HG03442 (cell line): ENCODE measurements at regions not wholly inside any gene's neighbourhood (a gene's known extent, or its start where the extent isn't known, plus 50 kb on each side); places are given as distances from the start of the nearest gene placed in this dataset.
"Not testable (repeated sequence)": the region's sequence is repeated elsewhere in the genome, so short reads cannot be mapped to it uniquely, and the experiment has no call there.

Source experiments
- ATAC-seq: cut with Tn5 transposase; IDR thresholded peaks from one replicate; pipeline ENCODE4 v1.9.1; 2021; ENCODE audit warnings: mild to moderate bottlenecking, moderate library complexity; ENCODE audit not compliant: unreplicated experiment

GRCh38 chr9:19660019-19660418, 128.8 kb downstream of the SLC24A2 start:
- ATAC-seq = no peak

GRCh38 chr9:19656704-19657103, 132.1 kb downstream of the SLC24A2 start:
- no peak for ATAC-seq

- no peak for ATAC-seq
Observed at GRCh38 chr9:19651681-19652080, 137.2 kb downstream of the SLC24A2 start.

- no peak for ATAC-seq
Observed at GRCh38 chr9:19650312-19650711, 138.5 kb downstream of the SLC24A2 start.

GRCh38 chr9:19649336-19650041, 139.3 kb downstream of the SLC24A2 start:
- no peak for ATAC-seq

- no peak for ATAC-seq
Observed at GRCh38 chr9:19648672-19649071, 140.2 kb downstream of the SLC24A2 start.

DNA sequence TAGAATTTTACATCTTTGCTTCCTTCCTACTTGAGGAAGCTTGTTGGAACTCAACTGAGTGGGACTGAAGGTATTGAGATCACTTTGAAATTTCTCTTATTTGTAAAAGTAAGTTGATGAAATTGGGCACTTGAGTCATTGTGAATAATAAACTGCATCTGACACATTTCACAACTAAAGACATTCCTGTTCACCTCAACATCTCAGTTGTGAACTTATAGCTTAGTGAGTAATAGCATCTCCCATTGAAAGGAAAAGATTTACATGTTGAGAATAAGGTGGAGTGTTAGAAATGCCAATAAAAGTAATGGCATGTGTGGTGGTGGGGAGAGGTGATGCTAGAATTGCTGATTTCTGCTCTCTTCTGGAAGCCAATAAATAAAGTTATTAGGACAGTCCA, 145.0 kb downstream of the SLC24A2 start:
- ATAC-seq = no peak

DNA sequence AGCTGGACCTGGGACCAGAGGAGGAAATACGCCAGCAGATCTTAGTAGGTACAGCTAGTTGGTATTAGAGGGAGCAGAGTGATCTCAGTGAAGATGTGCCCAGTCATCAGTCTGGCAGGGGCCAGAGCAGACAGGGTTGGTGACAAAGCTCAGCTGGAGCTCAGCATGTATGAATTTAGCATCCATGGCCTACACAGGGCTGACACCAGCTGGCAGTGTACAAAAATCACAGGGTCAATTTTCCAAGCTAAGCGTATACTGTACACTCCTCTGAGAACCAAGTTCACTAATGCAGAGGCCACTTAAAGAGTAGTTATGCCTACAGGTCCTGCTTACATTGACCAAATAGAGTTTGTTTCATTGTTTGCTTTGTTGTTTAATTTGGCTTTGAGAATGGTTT, 146.6 kb downstream of the SLC24A2 start:
- ATAC-seq = no peak

DNA sequence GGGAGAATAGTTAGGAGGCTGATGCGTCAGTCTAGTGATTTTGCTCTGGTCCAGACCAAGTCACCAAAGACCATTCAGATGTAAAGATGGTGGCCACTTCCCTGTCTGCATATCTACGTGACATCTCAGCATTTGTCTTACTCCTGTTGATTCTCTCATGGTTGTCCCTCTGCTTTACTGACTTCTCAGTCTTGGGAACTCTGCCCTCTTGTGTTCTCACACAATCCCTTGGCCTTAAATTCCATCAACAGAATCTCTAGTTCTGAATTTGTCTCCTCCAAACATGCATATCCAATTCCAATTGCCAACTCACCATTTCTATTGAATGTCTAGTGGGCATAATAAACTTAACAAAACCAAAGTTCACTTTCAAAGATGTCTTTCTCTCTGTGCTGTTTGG, 147.8 kb downstream of the SLC24A2 start:
- ATAC-seq = no peak

DNA sequence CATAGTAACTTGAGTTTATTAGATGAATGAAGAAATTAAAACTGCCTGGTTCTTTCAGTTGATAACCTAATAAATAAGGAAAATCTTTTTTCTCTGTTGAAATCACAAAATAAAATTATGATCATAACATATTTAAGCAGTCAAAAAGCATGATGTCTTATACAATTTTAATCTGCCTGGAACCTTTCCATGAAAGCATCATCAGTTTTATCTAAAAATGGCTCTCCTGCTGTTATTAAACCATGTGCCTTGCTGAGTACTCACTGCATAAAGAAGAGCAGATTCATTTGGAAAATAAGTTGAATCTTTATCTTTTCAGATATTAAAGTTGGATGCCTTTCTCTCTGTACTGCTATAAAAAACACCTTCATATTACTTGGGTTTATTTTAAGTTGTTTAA, 148.8 kb downstream of the SLC24A2 start:
- no peak for ATAC-seq

DNA sequence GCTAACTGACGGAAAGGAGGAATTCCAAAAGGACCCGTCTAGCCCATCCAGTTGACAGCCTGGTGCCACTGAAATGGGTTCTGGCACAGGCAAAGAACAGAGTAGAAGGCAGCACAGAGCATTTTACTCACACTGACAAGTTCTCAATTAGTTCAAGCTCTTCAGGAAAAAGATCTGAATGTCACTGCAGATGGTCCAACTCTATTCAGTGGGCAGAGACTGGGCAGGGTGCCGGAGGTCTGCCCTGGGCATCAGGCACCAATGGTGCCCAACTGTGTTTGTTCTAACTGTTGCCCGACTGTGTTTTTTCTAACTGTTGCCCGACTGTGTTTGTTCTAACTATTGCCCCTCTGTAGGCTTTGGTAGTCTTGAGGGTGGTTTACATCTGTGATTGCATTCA, 151.8 kb downstream of the SLC24A2 start:
- no peak for ATAC-seq

- ATAC-seq = no peak
Observed at GRCh38 chr9:19634881-19635280, 154.0 kb downstream of the SLC24A2 start.

GRCh38 chr9:19631181-19631580, 157.7 kb downstream of the SLC24A2 start:
- ATAC-seq = no peak

- no peak for ATAC-seq
Observed at GRCh38 chr9:19630760-19631159, 158.1 kb downstream of the SLC24A2 start.

- no peak for ATAC-seq
Observed at GRCh38 chr9:19629488-19629887, 159.3 kb downstream of the SLC24A2 start.

DNA sequence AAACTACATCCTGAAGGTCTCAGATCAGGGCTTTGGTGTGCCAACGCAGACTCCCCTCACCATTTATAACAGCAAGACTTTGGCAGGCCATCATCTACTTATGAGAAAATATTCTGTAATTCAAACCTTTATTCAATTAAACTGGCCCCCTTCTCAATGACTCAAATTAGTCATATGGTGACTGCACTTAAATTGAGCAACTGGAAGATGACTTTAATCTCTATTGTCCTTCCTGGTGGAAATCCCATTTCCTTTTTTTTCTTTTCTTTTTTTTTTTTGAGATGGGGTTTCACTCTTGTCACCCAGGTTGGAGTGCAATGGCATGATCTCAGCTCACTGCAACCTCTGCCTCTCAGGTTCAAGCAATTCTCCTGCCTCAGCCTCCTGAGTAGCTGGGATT, 163.4 kb downstream of the SLC24A2 start:
- not testable (repeated sequence) for ATAC-seq

DNA sequence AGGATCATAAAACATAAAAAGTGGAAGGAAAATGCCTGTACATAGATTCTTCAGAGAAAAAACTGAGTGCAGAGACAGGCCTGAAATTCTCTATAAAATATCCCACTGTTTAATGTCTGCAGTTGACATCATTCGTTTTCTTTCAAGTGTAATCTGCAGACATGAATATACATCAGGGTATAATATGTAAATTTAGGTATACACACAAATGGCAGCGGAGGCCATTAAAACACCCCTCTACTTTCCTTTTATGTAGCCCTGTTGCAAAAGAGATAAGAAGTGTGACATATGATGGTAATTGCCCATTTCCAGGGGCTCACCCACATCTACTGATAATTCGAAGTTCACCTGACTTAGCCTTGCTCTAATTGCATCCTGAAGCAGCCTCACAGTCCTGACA, 164.3 kb downstream of the SLC24A2 start:
- no peak for ATAC-seq

DNA sequence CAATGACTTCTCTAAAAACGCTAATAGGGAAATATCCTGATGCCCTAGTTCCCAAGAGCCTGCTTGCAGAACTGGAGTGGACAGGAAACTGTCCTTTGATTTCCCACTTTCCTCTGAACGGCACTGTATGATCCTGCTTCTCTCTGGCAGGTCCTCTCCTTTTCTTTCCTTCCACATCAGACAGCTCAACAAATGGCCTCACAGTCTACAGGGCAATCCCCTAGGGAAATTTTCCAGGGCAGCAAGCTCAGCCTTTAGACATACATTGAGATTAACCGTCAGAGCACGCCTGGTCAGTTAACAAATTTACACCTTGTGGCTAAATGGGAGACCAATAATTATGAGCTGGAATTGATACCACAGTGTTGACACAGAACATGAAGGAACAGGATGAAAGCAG, 164.9 kb downstream of the SLC24A2 start:
- no peak for ATAC-seq

DNA sequence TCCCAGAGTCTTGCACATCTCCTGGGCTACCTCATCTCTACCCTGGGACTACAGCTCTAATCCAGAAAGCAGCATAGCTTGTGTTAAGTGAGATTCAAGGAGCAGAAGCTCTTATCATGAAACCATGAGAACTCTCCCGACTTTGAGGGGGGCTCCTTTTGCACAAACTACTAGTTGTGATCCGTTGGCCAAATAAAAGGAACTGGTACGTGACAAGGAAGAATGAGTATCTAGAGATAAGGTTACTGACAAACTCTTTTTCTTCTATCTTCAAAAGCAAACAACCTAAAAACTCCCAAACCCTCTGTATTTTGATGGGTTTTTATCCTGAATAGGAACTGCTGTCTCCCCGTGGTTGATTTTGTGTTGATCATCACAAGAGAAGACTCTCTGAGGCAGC, 168.5 kb downstream of the SLC24A2 start:
- ATAC-seq = no peak

DNA sequence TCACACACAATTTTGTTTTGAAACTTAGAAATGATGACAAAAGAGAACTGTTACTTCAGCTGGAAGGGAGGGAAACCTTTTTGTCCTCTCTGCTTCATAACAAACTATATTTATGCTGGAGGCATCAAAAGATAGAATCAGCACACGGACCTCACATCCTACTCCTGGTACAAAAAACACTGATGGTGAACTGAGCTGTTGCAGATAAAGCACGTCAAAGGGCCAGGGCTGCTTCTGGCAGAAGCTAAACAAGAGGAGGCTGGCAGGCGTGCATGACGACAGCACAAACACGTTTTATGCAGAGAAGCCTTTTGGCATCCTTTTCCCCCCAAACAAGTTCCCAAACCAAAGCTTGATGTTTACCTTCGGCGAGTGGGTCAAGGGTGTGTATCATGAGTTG, 169.6 kb downstream of the SLC24A2 start:
- no peak for ATAC-seq

GRCh38 chr9:19618816-19619215, 170.0 kb downstream of the SLC24A2 start:
- ATAC-seq = no peak

GRCh38 chr9:19615036-19615624, 173.7 kb downstream of the SLC24A2 start:
- ATAC-seq = no peak

DNA sequence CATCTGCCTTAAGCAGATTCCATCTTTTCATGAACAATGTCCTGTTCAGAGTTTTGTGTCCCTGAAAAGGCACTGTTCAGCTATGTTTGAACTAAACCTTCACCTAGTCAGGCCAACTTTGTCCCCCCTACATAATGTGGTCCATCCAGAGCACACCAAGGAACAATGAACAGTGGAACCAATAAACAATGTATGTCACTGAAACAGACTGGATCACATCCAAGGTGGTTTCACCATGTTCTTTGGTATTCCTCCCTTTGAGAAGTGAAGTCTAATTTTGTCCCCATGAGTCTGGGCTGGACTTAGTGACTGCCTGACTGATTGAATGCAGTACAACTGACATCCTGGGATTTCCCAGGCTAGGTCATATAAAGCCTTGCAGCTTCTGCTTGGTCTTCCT, 174.5 kb downstream of the SLC24A2 start:
- ATAC-seq = no peak
